Nephron (organoid): ENCODE measurements at regions not wholly inside any gene's neighbourhood (a gene's known extent, or its start where the extent isn't known, plus 50 kb on each side); places are given as distances from the start of the nearest gene placed in this dataset.

Experiments used
- H3K27ac Mint-ChIP-seq, 3 experiments: 2 replicates each; pipeline ENCODE4 v1.8.0; 2020; ENCODE audit warnings: mixed read lengths in 3 of 3, mild to moderate bottlenecking in 2 of 3, moderate library complexity in 1 of 3
- H3K27me3 Mint-ChIP-seq: 2 replicates; pipeline ENCODE4 v1.8.0; 2021; ENCODE audit warnings: low read depth, mild to moderate bottlenecking, moderate library complexity, mixed read lengths
- H3K36me3 Mint-ChIP-seq: 2 replicates; pipeline ENCODE4 v1.8.0; 2020; ENCODE audit warnings: low read depth, mixed read lengths
- H3K4me1 Mint-ChIP-seq: 2 replicates; pipeline ENCODE4 v1.8.0; 2020; ENCODE audit warnings: mixed read lengths
- H3K4me3 Mint-ChIP-seq, 3 experiments: 2 replicates each; pipeline ENCODE4 v1.8.0; 2020; ENCODE audit warnings: mild to moderate bottlenecking in 3 of 3, mixed read lengths in 3 of 3, moderate library complexity in 2 of 3
- H3K9me3 Mint-ChIP-seq: 2 replicates; pipeline ENCODE4 v1.8.0; 2020; ENCODE audit warnings: mixed read lengths
- CTCF ChIP-seq, 3 experiments: fragments of 200-600 bp; sonication (generic); IDR thresholded peaks; one replicate each; pipeline ENCODE4 v1.5.0; 2021; ENCODE audit warnings: antibody characterized with exemption in 3 of 3; ENCODE audit not compliant: unreplicated experiment in 3 of 3

DNA sequence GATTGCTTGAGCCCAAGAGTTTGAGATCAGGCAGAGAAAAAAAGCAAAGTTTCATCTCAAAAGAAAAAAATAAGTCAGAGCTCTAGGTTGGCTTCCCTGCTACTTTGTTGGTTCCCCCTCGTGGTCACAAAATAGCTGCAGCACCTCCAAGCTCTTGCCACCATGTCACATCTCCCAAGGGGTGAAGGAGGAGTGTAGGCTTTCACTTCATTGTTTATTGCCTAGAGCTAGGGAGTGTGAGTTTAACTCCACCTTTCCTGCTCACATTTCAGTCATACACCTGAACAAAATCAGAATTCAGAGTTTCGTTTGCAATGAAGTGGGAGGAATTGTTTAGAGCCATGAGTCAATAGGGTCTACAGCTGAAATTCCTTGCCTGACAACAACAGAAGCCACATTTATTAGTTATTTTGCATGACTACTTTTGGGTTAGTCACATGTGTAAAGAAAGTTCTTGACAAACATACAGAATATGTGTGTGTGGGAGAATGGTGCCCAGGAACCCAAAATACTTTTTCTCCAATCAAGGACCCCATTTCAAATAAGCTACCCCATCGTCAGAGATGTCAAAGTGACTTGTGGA, 56.2 kb upstream of the UFL1 start:
- no peak overlapping the region for H3K4me3 Mint-ChIP-seq
- no peak for TF ChIP-seq CTCF (IDR thresholded peaks at IDR 0.05; ENCODE audit: unreplicated experiment in 3 of 3)
- H3K36me3 Mint-ChIP-seq, result no peaks in the 10 kb centered on the region
- H3K4me1 Mint-ChIP-seq, result peaks cover 3% of the 10 kb centered on the region
- H3K27ac Mint-ChIP-seq, result no peak overlapping the region
- H3K9me3 Mint-ChIP-seq, result no peaks in the 10 kb centered on the region
- peaks cover 4% of the 10 kb centered on the region for H3K27me3 Mint-ChIP-seq

- H3K4me3 Mint-ChIP-seq, result no peak overlapping the region
- TF ChIP-seq CTCF (IDR thresholded peaks at IDR 0.05; ENCODE audit: unreplicated experiment in 3 of 3), result no peak
- no peaks in the 10 kb centered on the region for H3K9me3 Mint-ChIP-seq
- peaks cover 4% of the 10 kb centered on the region for H3K27me3 Mint-ChIP-seq
- H3K27ac Mint-ChIP-seq, result no peak overlapping the region
- H3K36me3 Mint-ChIP-seq, result no peaks in the 10 kb centered on the region
- H3K4me1 Mint-ChIP-seq, result no peaks in the 10 kb centered on the region
These were observed 55.3 kb upstream of the UFL1 start for GRCh38 chr6:96466147-96466863.

GRCh38 chr6:96467814-96468213, 53.8 kb upstream of the UFL1 start:
- peaks cover 4% of the 10 kb centered on the region for H3K27me3 Mint-ChIP-seq
- H3K4me3 Mint-ChIP-seq, result no peak overlapping the region
- no peaks in the 10 kb centered on the region for H3K4me1 Mint-ChIP-seq
- TF ChIP-seq CTCF (IDR thresholded peaks at IDR 0.05; ENCODE audit: unreplicated experiment in 3 of 3), result no peak
- no peaks in the 10 kb centered on the region for H3K9me3 Mint-ChIP-seq
- H3K36me3 Mint-ChIP-seq, result no peaks in the 10 kb centered on the region
- H3K27ac Mint-ChIP-seq, result no peak overlapping the region

GRCh38 chr6:96468281-96468680, 53.3 kb upstream of the UFL1 start:
- Mint-ChIP-seq H3K27ac (peak overlapping the region in 2 of 3 experiments; percentile 15 to 28), H3K4me3 (no peak overlapping the region), H3K4me1 (no peaks in the 10 kb centered on the region), H3K9me3 (no peaks in the 10 kb centered on the region), H3K27me3 (peaks cover 4% of the 10 kb centered on the region), H3K36me3 (no peaks in the 10 kb centered on the region)
- TF ChIP-seq CTCF (IDR thresholded peaks at IDR 0.05; ENCODE audit: unreplicated experiment in 3 of 3), result no peak

- Mint-ChIP-seq H3K4me1 (no peaks in the 10 kb centered on the region), H3K9me3 (no peaks in the 10 kb centered on the region), H3K4me3 (no peak overlapping the region), H3K36me3 (no peaks in the 10 kb centered on the region), H3K27ac (peak overlapping the region in 1 of 3 experiments; percentile 15), H3K27me3 (peaks cover 4% of the 10 kb centered on the region)
- TF ChIP-seq CTCF (IDR thresholded peaks at IDR 0.05; ENCODE audit: unreplicated experiment in 3 of 3), result peak in 2 of 3 experiments; percentile 29 to 57
These were observed 52.9 kb upstream of the UFL1 start for GRCh38 chr6:96468681-96469224.
